Skeletal muscle tissue (tissue), 3 donors: ENCODE measurements at regions not wholly inside any gene's neighbourhood (a gene's known extent, or its start where the extent isn't known, plus 50 kb on each side); places are given as distances from the start of the nearest gene placed in this dataset.
A peak's percentile ranks its signal among the peaks of the same experiment; 100 is the strongest.

Source experiments
- H3K27ac ChIP-seq: one replicate; pipeline ENCODE4 v1.7.0; 2013; ENCODE audit warnings: mild to moderate bottlenecking, low read depth, low read length, inconsistent platforms
- H3K27me3 ChIP-seq, 3 donors: one replicate each; pipeline ENCODE4 v1.7.0; 2013; ENCODE audit warnings: low read length in 3 of 3; ENCODE audit not compliant: control insufficient read depth in 3 of 3, insufficient read depth in 3 of 3
- H3K36me3 ChIP-seq, 3 donors: one replicate each; pipeline ENCODE4 v1.7.0; 2013; ENCODE audit warnings: low read length in 3 of 3; ENCODE audit not compliant: control insufficient read depth in 3 of 3, insufficient read depth in 3 of 3
- H3K4me1 ChIP-seq, 3 donors: one replicate each; pipeline ENCODE4 v1.7.0; 2013; ENCODE audit warnings: low read length in 3 of 3, mild to moderate bottlenecking in 3 of 3; ENCODE audit not compliant: control insufficient read depth in 3 of 3, insufficient read depth in 3 of 3
- H3K4me3 ChIP-seq, 3 donors: one replicate each; pipeline ENCODE4 v1.7.0; 2013; ENCODE audit warnings: low read length in 3 of 3
- H3K9ac ChIP-seq, 3 donors: one replicate each; pipeline ENCODE4 v1.7.0; 2013; ENCODE audit warnings: low read length in 3 of 3, mild to moderate bottlenecking in 3 of 3, moderate library complexity in 2 of 3, low read depth in 1 of 3
- H3K9me3 ChIP-seq, 3 donors: one replicate each; pipeline ENCODE4 v1.7.0; 2013; ENCODE audit warnings: low read length in 3 of 3; ENCODE audit not compliant: control insufficient read depth in 3 of 3
- donor health status: Osteomylitis.

DNA sequence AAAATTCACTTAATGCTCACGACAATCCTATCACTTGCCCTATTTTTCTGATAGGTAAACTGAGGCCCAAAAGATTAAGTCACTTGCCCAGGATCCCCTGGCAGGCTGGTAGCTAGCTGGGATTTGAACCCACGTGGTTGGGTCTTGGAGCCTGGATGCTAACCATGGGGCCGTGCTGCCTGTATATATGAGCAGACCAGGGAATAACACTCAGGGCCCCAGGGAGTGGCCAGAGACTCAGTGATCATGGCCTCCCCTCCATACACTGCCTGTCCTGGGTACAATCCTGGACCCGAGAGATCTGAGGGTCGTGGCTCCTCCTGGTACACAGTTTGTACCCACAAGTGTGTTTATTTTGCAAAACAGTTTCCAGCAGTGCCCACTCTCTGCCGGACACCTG is 116.9 kb upstream of the PTPN1 start:
- Histone ChIP-seq H3K27me3 (no peaks in the 10 kb centered on the region), H3K9me3 (no peaks in the 10 kb centered on the region), H3K36me3 (no peaks in the 10 kb centered on the region), H3K27ac (no peak overlapping the region), H3K4me1 (peaks cover 50 to 62% (median 57%) of the 10 kb centered on the region in 3 donors), H3K9ac (no peak overlapping the region), H3K4me3 (no peak overlapping the region)

GRCh38 chr20:50393990-50394561 is 116.1 kb upstream of the PTPN1 start:
- Histone ChIP-seq H3K36me3 (no peaks in the 10 kb centered on the region), H3K9ac (peak overlapping the region in 1 of 3 donors; percentile 16), H3K4me3 (no peak overlapping the region), H3K27me3 (no peaks in the 10 kb centered on the region), H3K9me3 (no peaks in the 10 kb centered on the region), H3K27ac (no peak overlapping the region), H3K4me1 (peaks cover 55 to 68% (median 65%) of the 10 kb centered on the region in 3 donors)

- H3K4me1 ChIP-seq: peaks cover 55 to 68% (median 65%) of the 10 kb centered on the region in 3 donors
- H3K36me3 ChIP-seq: no peaks in the 10 kb centered on the region
- H3K9ac ChIP-seq: peak overlapping the region in 1 of 3 donors; percentile 46
- peak overlapping the region; percentile 96 for H3K27ac ChIP-seq
- H3K4me3 ChIP-seq: no peak overlapping the region
- no peaks in the 10 kb centered on the region for H3K9me3 ChIP-seq
- no peaks in the 10 kb centered on the region for H3K27me3 ChIP-seq
Observed at GRCh38 chr20:50394569-50394968, 115.6 kb upstream of the PTPN1 start.

DNA sequence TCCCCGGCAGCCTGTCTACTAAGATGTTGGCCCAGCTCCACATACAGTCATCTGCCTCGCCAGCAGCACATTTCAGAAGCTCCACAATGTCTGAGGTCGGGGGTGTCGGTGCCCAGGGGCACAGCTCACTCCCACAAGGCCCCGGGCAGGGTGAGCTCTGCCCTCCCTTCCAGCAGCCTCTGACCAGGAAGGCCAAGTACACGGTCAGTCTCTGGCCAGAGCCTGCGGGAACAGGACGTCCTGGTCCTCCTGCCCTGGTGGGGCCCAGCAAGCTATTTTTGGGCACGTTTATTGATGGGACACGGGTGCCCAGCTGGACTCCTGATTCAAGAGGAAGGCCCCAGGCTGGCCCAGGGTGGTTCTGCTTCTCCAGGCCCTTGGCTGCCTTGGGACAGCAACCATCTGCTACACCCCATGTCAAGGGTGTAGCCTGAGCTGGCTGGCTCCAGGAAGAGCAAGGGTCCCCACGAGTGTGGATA is 114.9 kb upstream of the PTPN1 start:
- peak overlapping the region; percentile 55 to 70 (median 63) for H3K9ac ChIP-seq
- H3K27ac ChIP-seq: peak overlapping the region; percentile 96
- H3K9me3 ChIP-seq: no peaks in the 10 kb centered on the region
- no peaks in the 10 kb centered on the region for H3K36me3 ChIP-seq
- no peaks in the 10 kb centered on the region for H3K27me3 ChIP-seq
- H3K4me1 ChIP-seq: peaks cover 57 to 68% (median 65%) of the 10 kb centered on the region in 3 donors
- no peak overlapping the region for H3K4me3 ChIP-seq

DNA sequence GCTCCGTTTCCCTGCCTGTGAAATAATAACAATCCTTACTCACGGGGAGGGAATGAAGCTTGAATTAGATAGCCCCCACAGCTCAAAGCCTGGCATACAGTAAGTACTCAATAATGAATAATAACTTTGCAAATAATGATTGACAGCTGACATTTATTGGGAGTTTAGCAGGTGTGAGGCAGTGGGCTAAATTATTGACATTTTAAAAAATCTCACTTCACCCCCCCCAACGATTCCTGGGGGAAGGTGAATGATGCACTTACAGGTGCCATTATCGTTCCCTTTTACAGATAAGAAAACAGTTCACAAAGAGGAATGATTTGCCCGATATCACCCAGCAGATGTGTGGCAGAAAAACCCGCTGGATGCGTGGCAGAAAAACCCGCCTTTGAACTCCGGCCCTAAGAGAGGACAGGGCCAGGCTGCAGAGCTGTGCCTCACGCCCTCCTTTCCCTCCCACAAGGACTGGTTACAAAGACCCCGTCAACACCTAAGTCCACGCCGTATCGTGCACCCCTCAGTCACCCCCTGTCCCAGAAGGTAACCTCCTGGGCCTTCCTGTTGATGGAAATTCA is 114.2 kb upstream of the PTPN1 start:
- peak overlapping the region; percentile 55 to 70 (median 63) for H3K9ac ChIP-seq
- H3K27ac ChIP-seq: peak overlapping the region; percentile 96
- no peaks in the 10 kb centered on the region for H3K27me3 ChIP-seq
- peaks cover 55 to 68% (median 65%) of the 10 kb centered on the region in 3 donors for H3K4me1 ChIP-seq
- no peak overlapping the region for H3K4me3 ChIP-seq
- no peaks in the 10 kb centered on the region for H3K36me3 ChIP-seq
- no peaks in the 10 kb centered on the region for H3K9me3 ChIP-seq

DNA sequence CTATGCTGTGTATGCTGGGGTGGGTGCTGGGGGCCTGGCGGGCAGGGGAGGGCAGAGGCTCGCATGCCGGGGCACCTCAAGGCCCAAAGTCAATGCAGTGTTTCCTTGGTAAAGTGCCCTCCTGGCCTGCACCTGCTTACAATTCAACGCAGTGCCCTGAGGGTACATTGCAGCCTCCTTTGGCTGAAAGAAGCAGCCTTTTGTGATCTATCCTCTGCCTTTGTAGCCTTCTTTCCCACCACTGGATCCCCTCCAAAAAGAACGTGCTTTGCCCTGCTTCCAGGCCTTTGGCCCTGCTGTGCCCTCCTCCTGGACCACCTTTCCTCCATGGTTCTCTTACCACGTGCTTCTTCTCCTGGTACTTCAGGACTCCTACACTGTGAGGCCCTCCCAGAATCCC is 113.6 kb upstream of the PTPN1 start:
- Histone ChIP-seq H3K4me3 (no peak overlapping the region), H3K36me3 (no peaks in the 10 kb centered on the region), H3K27me3 (no peaks in the 10 kb centered on the region), H3K9me3 (no peaks in the 10 kb centered on the region), H3K27ac (peak overlapping the region; percentile 96), H3K4me1 (peaks cover 59 to 70% (median 68%) of the 10 kb centered on the region in 3 donors), H3K9ac (peak overlapping the region in 1 of 3 donors; percentile 66)

DNA sequence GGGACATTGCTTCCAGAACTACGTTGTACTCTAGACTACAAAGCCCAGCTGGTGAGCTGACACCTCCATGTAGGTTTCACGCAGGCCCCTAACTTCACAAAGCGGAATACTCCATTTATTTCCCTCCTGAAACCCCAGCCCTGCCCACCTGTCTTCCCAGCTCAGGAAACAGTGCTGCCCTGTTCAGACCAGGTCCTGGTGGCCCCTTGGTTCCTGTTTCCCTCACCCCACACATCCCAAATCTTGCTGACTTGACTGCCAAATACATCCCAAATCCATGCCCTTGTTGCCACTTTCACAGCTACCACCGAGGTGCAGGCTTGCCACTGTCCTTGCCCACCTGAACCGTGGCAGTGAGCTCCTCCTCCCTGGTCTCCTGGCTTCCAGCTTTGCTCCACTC is 113.1 kb upstream of the PTPN1 start:
- Histone ChIP-seq H3K4me3 (no peak overlapping the region), H3K4me1 (peaks cover 61 to 74% (median 72%) of the 10 kb centered on the region in 3 donors), H3K27me3 (no peaks in the 10 kb centered on the region), H3K9me3 (no peaks in the 10 kb centered on the region), H3K9ac (peak overlapping the region in 2 of 3 donors; percentile 66 to 77), H3K36me3 (no peaks in the 10 kb centered on the region), H3K27ac (peak overlapping the region; percentile 96)

- Histone ChIP-seq H3K4me1 (peaks cover 67 to 84% (median 78%) of the 10 kb centered on the region in 3 donors), H3K36me3 (no peaks in the 10 kb centered on the region), H3K27ac (peak overlapping the region; percentile 96), H3K27me3 (no peaks in the 10 kb centered on the region), H3K4me3 (no peak overlapping the region), H3K9ac (peak overlapping the region; percentile 77 to 88 (median 80)), H3K9me3 (no peaks in the 10 kb centered on the region)
Observed at GRCh38 chr20:50398064-50398463, 112.1 kb upstream of the PTPN1 start.

- peak overlapping the region; percentile 96 for H3K27ac ChIP-seq
- no peaks in the 10 kb centered on the region for H3K9me3 ChIP-seq
- no peaks in the 10 kb centered on the region for H3K27me3 ChIP-seq
- peaks cover 68 to 85% (median 80%) of the 10 kb centered on the region in 3 donors for H3K4me1 ChIP-seq
- H3K4me3 ChIP-seq: peak overlapping the region in 1 of 3 donors; percentile 13
- H3K9ac ChIP-seq: peak overlapping the region; percentile 77 to 88 (median 80)
- no peaks in the 10 kb centered on the region for H3K36me3 ChIP-seq
Observed at GRCh38 chr20:50398471-50398820, 111.7 kb upstream of the PTPN1 start.

GRCh38 chr20:50398821-50399554 is 111.2 kb upstream of the PTPN1 start:
- Histone ChIP-seq H3K27me3 (no peaks in the 10 kb centered on the region), H3K36me3 (no peaks in the 10 kb centered on the region), H3K9ac (peak overlapping the region; percentile 77 to 88 (median 80)), H3K4me3 (peak overlapping the region in 2 of 3 donors; percentile 11 to 58), H3K27ac (peak overlapping the region; percentile 96), H3K4me1 (peaks cover 73 to 88% (median 85%) of the 10 kb centered on the region in 3 donors), H3K9me3 (no peaks in the 10 kb centered on the region)
